ENCODE measurements at regions not wholly inside any gene's neighbourhood (a gene's known extent, or its start where the extent isn't known, plus 50 kb on each side); places are given as distances from the start of the nearest gene placed in this dataset.

DNA sequence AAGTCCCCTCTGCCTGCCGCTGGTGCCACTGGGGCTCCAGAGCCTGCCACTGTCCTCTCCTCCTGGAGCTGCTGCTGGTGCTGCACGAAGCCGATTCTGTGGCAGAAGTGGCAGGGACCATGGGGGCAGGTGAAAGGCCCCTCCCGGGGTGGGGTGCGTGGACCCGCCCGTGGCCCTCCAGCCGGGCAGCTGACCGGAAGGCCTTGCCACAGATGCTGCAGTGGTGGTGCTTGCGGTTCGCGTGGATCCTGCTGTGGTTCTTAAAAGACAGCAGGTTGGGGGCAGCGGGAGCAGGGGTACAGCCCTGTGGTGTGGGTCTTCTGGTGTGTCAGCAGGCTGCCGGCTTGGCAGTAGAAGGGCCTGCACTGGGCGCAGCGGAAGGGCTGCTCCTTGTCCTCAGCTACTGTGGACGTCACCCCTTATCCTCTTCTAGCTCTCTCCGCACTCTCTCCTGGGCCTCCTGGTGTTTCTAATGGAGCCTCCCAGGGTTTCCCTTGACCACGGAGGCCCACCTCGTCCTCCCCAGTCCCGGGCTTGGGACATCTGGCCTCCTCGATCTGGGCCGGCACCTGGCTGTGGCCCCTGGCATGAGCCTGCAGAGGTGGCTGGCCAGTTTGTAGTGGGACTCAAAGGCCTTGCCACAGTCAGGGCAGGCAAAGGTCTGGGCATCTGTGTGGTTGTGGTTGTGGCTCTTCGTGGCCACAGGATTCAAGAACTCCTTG, 380.4 kb downstream of the OLFM4 start:
- TF ChIP-seq CTCF (optimal IDR thresholded peaks at IDR 0.05 in 1 of 3, IDR thresholded peaks at IDR 0.05 in 1 of 3, conservative IDR thresholded peaks at IDR 0.05 in 1 of 3; ENCODE audit: extremely low read depth in 1 of 3, insufficient read depth in 2 of 3, low read length in 3 of 3) = no peak
- no peak for TF ChIP-seq EZH2 (IDR thresholded peaks at IDR 0.05; ENCODE audit: low read length)
